A549 (cell line): ENCODE measurements at regions not wholly inside any gene's neighbourhood (a gene's known extent, or its start where the extent isn't known, plus 50 kb on each side); places are given as distances from the start of the nearest gene placed in this dataset.

Experiments used
- ATAC-seq, 2 experiments: fragments of 200-7000 bp in 1 of 2; fragments of >200 bp in 1 of 2; cut with Nextera tagmentation in 1 of 2; cut with Tn5 transposase in 1 of 2; 3 replicates each; pipeline versions ENCODE4 v1.8.0 to v1.9.1; 2018 to 2020; ENCODE audit warnings: mild to moderate bottlenecking in 1 of 2, moderate library complexity in 1 of 2
- CTCF ChIA-PET: fragments of 300-600 bp; sonication (Branson Sonifier 250); formaldehyde crosslinking; extraction: SDS; loops from one replicate; lab custom pipeline; 2021; ENCODE audit warnings: antibody characterized with exemption, inconsistent platforms; lab: Yijun Ruan, JAX
- POLR2A ChIA-PET: fragments of 350-600 bp; formaldehyde crosslinking; extraction: SDS; loops from one replicate; lab custom pipeline; 2021; ENCODE audit warnings: antibody characterized with exemption, inconsistent platforms; lab: Yijun Ruan, JAX
- DNase-seq, 2 experiments: peaks; one replicate each; pipeline versions ENCODE4 v3.0.0 to v3.0.0-alpha.2; 2011 to 2016; ENCODE audit warnings: low read depth in 1 of 2, low spot score in 1 of 2
- FAIRE-seq: peaks from 2 replicates; lab custom pipeline; 2011; peaks lifted over from hg19 to GRCh38; lab: Jason Lieb, UNC
- H3K27ac ChIP-seq, 2 experiments: fragments of >200 bp; sonication (Bioruptor Twin); formaldehyde crosslinking; 3 replicates each; pipeline ENCODE4 v1.5.1; 2016 to 2017
- H3K4me1 ChIP-seq: fragments of >200 bp; sonication (Bioruptor Twin); formaldehyde crosslinking; 3 replicates; pipeline ENCODE4 v1.6.1; 2016
- H3K4me2 ChIP-seq: fragments of >200 bp; sonication (Bioruptor Twin); formaldehyde crosslinking; 3 replicates; pipeline ENCODE4 v1.6.1; 2016
- H3K4me3 ChIP-seq: fragments of >200 bp; sonication (Bioruptor Twin); formaldehyde crosslinking; 3 replicates; pipeline ENCODE4 v1.5.1; 2016
- H3K9me3 ChIP-seq: fragments of >200 bp; sonication (Bioruptor Twin); formaldehyde crosslinking; 3 replicates; pipeline ENCODE4 v1.6.1; 2016
- BHLHE40 ChIP-seq: IDR thresholded peaks from 2 replicates; pipeline ENCODE4 v1.6.1; 2012; ENCODE audit warnings: low read depth, low read length, inconsistent platforms
- CHD2 ChIP-seq: fragments of 150-350 bp; IDR thresholded peaks from 2 replicates; pipeline ENCODE4 v1.6.1; 2014; ENCODE audit warnings: low read length; ENCODE audit not compliant: partially characterized antibody
- EHF ChIP-seq: fragments of 250-450 bp; sonication (Bioruptor Pico); IDR thresholded peaks from 2 replicates; pipeline ENCODE4 v1.5.0; 2020; ENCODE audit warnings: mild to moderate bottlenecking
- EHMT2 ChIP-seq: fragments of 200-600 bp; sonication (generic); IDR thresholded peaks from 2 replicates; pipeline ENCODE4 v1.6.1; 2016; ENCODE audit warnings: antibody characterized with exemption, low read depth, mild to moderate bottlenecking, moderate library complexity
- HDAC2 ChIP-seq: fragments of 200-600 bp; sonication (generic); IDR thresholded peaks from 2 replicates; pipeline ENCODE4 v1.6.1; 2016
- HEYL ChIP-seq: fragments of 250-450 bp; sonication (Bioruptor Pico); IDR thresholded peaks from 2 replicates; pipeline ENCODE4 v1.8.0; 2021; ENCODE audit warnings: mild to moderate bottlenecking, moderate library complexity
- HOXA7 ChIP-seq: fragments of 250-450 bp; sonication (Bioruptor Pico); IDR thresholded peaks from 2 replicates; pipeline ENCODE4 v1.5.0; 2020; ENCODE audit warnings: mild to moderate bottlenecking, moderate library complexity
- JUN ChIP-seq, 2 experiments: fragments of >200 bp; sonication (Bioruptor Twin); formaldehyde crosslinking; IDR thresholded peaks; 2 replicates in 1 of 2; 3 replicates in 1 of 2; pipeline ENCODE4 v1.6.1; 2016 to 2017
- JUNB ChIP-seq: fragments of >200 bp; sonication (Bioruptor Twin); formaldehyde crosslinking; IDR thresholded peaks from 2 replicates; pipeline ENCODE4 v1.6.1; 2016
- KDM1A ChIP-seq: fragments of 200-600 bp; sonication (generic); IDR thresholded peaks from 2 replicates; pipeline ENCODE4 v1.6.1; 2016; ENCODE audit warnings: low read depth, mild to moderate bottlenecking
- KDM5A ChIP-seq: fragments of 200-600 bp; sonication (generic); IDR thresholded peaks from 2 replicates; pipeline ENCODE4 v1.6.1; 2016; ENCODE audit warnings: antibody characterized with exemption, mild to moderate bottlenecking
- POLR2AphosphoS2 ChIP-seq: conservative IDR thresholded peaks from 2 replicates; pipeline ENCODE4 v1.6.1; 2012; ENCODE audit warnings: low read length, improper control_type of control experiment, inconsistent platforms
- RCOR1 ChIP-seq: fragments of 150-350 bp; IDR thresholded peaks from 2 replicates; pipeline ENCODE4 v1.6.1; 2014; ENCODE audit warnings: antibody characterized with exemption, low read length, low read depth
- RNF2 ChIP-seq: fragments of 200-600 bp; sonication (generic); IDR thresholded peaks from 2 replicates; pipeline ENCODE4 v1.6.1; 2016; ENCODE audit warnings: low read depth, mild to moderate bottlenecking, antibody characterized with exemption, moderate library complexity, borderline replicate concordance
- SMC3 ChIP-seq: fragments of >200 bp; sonication (Bioruptor Twin); formaldehyde crosslinking; IDR thresholded peaks from 3 replicates; pipeline ENCODE4 v1.6.1; 2018; ENCODE audit warnings: inconsistent platforms
- SREBF2 ChIP-seq: fragments of 450-650 bp; IDR thresholded peaks from 2 replicates; pipeline ENCODE4 v1.6.1; 2014; ENCODE audit warnings: mild to moderate bottlenecking, moderate library complexity
- TFCP2L1 ChIP-seq: fragments of 250-450 bp; sonication (Bioruptor Pico); IDR thresholded peaks from 2 replicates; pipeline ENCODE4 v1.5.0; 2021; ENCODE audit warnings: mild to moderate bottlenecking
- WGBS: methylation state at CpG from one replicate; pipeline ENCODE4 v1.1.6; 2017; ENCODE audit errors: missing lambda C conversion rate; 5-methylcytosine and 5-hydroxymethylcytosine counted together
- TF ChIP-seq, protein P1 (sequence below): fragments of >200 bp; sonication (Bioruptor Twin); formaldehyde crosslinking; IDR thresholded peaks from 3 replicates; pipeline ENCODE4 v1.6.1; 2016
- TF ChIP-seq, protein P2 (sequence below): fragments of >200 bp; sonication (Bioruptor Twin); formaldehyde crosslinking; IDR thresholded peaks from 2 replicates; pipeline ENCODE4 v1.6.1; 2016
- TF ChIP-seq, protein P3 (sequence below): fragments of 150-350 bp; IDR thresholded peaks from 2 replicates; pipeline ENCODE4 v1.6.1; 2014; ENCODE audit warnings: low read depth, mild to moderate bottlenecking, low read length
- TF ChIP-seq, protein P4 (sequence below): fragments of 250-450 bp; sonication (Bioruptor Pico); IDR thresholded peaks from 2 replicates; pipeline ENCODE4 v1.5.0; 2020; ENCODE audit warnings: low read depth, mild to moderate bottlenecking, moderate library complexity
- TF ChIP-seq, protein P5 (sequence below): IDR thresholded peaks from 2 replicates; pipeline ENCODE4 v1.6.1; 2012

DNA sequence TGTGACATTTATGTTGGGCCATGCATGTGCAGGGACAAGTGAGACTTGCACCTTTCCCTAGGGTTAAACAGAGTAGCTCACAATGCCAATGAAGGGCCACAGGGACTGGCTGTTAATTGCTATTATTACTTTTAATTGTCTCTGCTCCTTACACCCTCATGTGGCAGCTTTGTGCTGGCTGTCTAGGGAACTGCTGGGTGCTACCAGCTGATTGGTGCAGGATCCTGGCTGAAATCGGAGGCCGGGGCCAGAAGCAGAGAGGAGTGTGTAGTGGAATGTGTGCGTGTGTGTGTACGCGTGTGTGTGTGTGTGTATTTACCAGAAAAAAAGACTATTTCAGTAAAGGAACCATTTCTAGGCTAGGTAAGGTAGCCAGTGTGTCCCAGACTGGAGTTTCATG is 302.5 kb downstream of the CTTN start (continued):
- TF ChIP-seq, protein P1, sequence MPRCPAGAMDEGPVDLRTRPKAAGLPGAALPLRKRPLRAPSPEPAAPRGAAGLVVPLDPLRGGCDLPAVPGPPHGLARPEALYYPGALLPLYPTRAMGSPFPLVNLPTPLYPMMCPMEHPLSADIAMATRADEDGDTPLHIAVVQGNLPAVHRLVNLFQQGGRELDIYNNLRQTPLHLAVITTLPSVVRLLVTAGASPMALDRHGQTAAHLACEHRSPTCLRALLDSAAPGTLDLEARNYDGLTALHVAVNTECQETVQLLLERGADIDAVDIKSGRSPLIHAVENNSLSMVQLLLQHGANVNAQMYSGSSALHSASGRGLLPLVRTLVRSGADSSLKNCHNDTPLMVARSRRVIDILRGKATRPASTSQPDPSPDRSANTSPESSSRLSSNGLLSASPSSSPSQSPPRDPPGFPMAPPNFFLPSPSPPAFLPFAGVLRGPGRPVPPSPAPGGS, result no peak
- no peak for TF ChIP-seq RCOR1
- TF ChIP-seq HDAC2, result no peak
- TF ChIP-seq TFCP2L1 (CRISPR knock-in tag), result no peak
- TF ChIP-seq KDM5A, result no peak
- TF ChIP-seq, protein P2, sequence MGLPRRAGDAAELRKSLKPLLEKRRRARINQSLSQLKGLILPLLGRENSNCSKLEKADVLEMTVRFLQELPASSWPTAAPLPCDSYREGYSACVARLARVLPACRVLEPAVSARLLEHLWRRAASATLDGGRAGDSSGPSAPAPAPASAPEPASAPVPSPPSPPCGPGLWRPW, result no peak

DNA sequence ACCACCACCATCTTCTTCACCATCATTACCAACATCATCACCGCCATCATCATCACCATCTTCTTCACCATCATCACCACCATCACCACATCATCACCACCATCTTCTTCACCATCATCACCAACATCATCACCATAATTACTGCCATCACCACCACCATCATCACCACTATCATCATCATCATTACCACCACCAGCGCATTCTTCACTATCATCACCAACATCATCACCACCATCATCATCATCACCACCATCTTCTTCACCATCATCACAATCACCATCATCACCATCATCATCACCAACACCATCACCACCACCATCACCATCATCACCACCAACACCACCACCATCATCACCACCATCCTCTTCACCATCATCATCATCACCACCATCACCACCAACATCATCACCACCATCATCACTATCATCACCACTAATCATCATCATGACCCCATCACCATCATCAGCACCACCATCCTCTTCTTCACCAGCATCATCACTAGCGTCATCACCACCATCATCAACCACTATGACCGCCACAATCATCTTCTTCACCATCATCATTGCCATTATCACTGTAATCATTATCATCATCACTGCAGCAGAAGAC is 303.8 kb downstream of the CTTN start:
- no peak for ATAC-seq
- CTCF ChIA-PET, result no interaction called here
- Histone ChIP-seq H3K27ac (no peak overlapping the region), H3K4me2 (no peak overlapping the region), H3K4me1 (no peaks in the 10 kb centered on the region), H3K4me3 (no peak overlapping the region), H3K9me3 (peaks cover 4% of the 10 kb centered on the region; the same call in 2 of the 3 replicates)
- no peak for DNase-seq
- POLR2A ChIA-PET, result no interaction called here
- TF ChIP-seq BHLHE40 (no peak), CHD2 (no peak), JUN (IDR thresholded peaks at IDR 0.05) (no peak), RNF2 (no peak), TFCP2L1 (CRISPR knock-in tag) (no peak), SREBF2 (no peak), JUNB (no peak), EHMT2 (no peak), EHF (no peak), RCOR1 (no peak), HOXA7 (CRISPR knock-in tag) (no peak), HEYL (no peak), SMC3 (no peak), POLR2AphosphoS2 (no peak), HDAC2 (no peak), KDM1A (no peak)
- TF ChIP-seq, protein P3, sequence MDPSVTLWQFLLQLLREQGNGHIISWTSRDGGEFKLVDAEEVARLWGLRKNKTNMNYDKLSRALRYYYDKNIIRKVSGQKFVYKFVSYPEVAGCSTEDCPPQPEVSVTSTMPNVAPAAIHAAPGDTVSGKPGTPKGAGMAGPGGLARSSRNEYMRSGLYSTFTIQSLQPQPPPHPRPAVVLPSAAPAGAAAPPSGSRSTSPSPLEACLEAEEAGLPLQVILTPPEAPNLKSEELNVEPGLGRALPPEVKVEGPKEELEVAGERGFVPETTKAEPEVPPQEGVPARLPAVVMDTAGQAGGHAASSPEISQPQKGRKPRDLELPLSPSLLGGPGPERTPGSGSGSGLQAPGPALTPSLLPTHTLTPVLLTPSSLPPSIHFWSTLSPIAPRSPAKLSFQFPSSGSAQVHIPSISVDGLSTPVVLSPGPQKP, result no peak
- TF ChIP-seq, protein P4, sequence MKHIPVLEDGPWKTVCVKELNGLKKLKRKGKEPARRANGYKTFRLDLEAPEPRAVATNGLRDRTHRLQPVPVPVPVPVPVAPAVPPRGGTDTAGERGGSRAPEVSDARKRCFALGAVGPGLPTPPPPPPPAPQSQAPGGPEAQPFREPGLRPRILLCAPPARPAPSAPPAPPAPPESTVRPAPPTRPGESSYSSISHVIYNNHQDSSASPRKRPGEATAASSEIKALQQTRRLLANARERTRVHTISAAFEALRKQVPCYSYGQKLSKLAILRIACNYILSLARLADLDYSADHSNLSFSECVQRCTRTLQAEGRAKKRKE (CRISPR knock-in tag), result no peak
- TF ChIP-seq, protein P5, sequence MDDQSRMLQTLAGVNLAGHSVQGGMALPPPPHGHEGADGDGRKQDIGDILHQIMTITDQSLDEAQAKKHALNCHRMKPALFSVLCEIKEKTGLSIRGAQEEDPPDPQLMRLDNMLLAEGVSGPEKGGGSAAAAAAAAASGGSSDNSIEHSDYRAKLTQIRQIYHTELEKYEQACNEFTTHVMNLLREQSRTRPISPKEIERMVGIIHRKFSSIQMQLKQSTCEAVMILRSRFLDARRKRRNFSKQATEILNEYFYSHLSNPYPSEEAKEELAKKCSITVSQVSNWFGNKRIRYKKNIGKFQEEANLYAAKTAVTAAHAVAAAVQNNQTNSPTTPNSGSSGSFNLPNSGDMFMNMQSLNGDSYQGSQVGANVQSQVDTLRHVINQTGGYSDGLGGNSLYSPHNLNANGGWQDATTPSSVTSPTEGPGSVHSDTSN, result no peak
- no peak for FAIRE-seq
- WGBS, result 95% methylated on average over 4 of the region's 4 CpGs
